Astrocyte of the cerebellum (primary cell): ENCODE measurements at regions not wholly inside any gene's neighbourhood (a gene's known extent, or its start where the extent isn't known, plus 50 kb on each side); places are given as distances from the start of the nearest gene placed in this dataset.

Source experiments
- DNase-seq: peaks from one replicate; pipeline ENCODE4 v3.0.0-alpha.2; 2011; ENCODE audit warnings: low read depth
- H3K4me3 ChIP-seq: 2 replicates; pipeline ENCODE4 v1.5.1; 2011; ENCODE audit warnings: mild to moderate bottlenecking, low read depth, low read length, moderate library complexity
- CTCF ChIP-seq: IDR thresholded peaks from 2 replicates; pipeline ENCODE4 v1.5.1; 2012; ENCODE audit warnings: low read length, low read depth, moderate library complexity, mild to moderate bottlenecking; ENCODE audit errors: missing control alignments
- in situ Hi-C: cut with HindIII; loops from 2 replicates; pipeline ENCODE4 v1.10.0; 2017; ENCODE audit warnings: low sequenced_read_pairs

GRCh38 chr7:46942574-46942973 lies 639.3 kb downstream of the TNS3 start:
- H3K4me3 ChIP-seq, result no peak overlapping the region
- TF ChIP-seq CTCF, result no peak
- in situ Hi-C loops, result no loop called here
- DNase-seq, result no peak

- no peak overlapping the region for H3K4me3 ChIP-seq
- DNase-seq, result no peak
- TF ChIP-seq CTCF, result no peak
- in situ Hi-C loops, result no loop called here
Measured at GRCh38 chr7:46940178-46940577, 641.7 kb downstream of the TNS3 start.

GRCh38 chr7:46939558-46939957 lies 642.4 kb downstream of the TNS3 start:
- no peak for TF ChIP-seq CTCF
- in situ Hi-C loops, result no loop called here
- DNase-seq, result no peak
- no peak overlapping the region for H3K4me3 ChIP-seq

- TF ChIP-seq CTCF, result no peak
- in situ Hi-C loops, result no loop called here
- no peak for DNase-seq
- no peak overlapping the region for H3K4me3 ChIP-seq
Measured at GRCh38 chr7:46939089-46939488, 642.8 kb downstream of the TNS3 start.

- in situ Hi-C loops, result no loop called here
- no peak for TF ChIP-seq CTCF
- DNase-seq, result no peak
- no peak overlapping the region for H3K4me3 ChIP-seq
Measured at GRCh38 chr7:46937826-46938225, 644.1 kb downstream of the TNS3 start.

- in situ Hi-C loops, result no loop called here
- no peak for DNase-seq
- no peak for TF ChIP-seq CTCF
- H3K4me3 ChIP-seq, result no peak overlapping the region
Measured at GRCh38 chr7:46934198-46934825, 647.6 kb downstream of the TNS3 start.
